NCI-H1694 (cell line): ENCODE measurements at regions not wholly inside any gene's neighbourhood (a gene's known extent, or its start where the extent isn't known, plus 50 kb on each side); places are given as distances from the start of the nearest gene placed in this dataset.
"Not testable (repeated sequence)": the region's sequence is repeated elsewhere in the genome, so short reads cannot be mapped to it uniquely, and the experiment has no call there.

Experiments used
- DNase-seq: peaks from one replicate; lab custom pipeline; 2025; lab: John Stamatoyannopoulos, UW

DNA sequence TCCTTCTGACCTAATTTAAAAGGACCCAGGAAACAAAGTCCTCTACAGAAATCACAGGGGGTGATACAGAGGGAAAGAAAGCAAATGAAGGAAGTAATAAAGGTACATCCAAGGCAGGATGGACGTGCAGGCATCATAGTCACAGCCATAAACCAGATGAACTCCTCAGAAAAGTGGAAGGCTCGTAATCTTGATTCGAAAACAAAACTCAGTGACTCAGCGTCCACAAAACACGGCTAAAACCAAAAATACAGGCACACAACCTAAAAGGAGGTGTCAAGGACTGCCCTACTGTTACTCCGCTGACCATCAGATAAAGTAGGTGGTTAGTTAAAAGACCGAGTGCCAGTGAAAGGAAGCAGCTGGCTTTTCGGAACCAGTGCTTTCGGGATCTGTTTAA is 81.5 kb downstream of the TRIM69 start:
- not testable (repeated sequence) for DNase-seq

DNA sequence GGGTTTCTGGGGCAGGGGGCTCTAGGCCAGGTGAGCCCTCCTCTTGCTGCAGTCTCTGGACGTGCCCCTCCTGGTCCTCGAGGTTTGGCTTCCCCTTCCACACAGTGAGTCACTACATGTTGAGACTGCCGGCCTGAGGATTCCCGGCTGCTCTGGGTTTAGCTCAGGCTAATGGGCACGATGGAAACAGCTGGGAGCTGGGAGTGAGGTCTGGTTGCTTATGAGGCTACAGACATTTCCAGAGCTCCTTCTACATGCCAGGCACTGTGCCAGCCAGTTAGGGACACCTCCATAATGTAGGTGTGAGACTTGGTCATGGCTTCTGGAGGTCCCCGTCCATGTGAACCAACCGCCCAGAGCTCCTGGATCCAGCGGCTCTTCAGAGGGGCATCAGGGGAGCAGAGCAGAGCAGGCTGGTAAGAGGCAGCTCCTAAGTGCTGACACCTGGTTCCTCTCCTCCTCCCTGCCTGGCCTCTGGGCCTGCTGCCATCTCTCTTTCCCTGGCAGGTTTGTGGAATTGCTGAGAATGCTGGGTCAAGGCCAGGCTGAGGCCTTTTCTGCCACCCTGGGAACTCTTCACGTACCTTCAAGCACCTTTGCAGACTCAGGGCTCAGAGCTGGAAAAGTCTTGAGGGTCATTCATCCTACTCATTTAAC is 83.1 kb downstream of the TRIM69 start:
- DNase-seq: peak; percentile 51

DNA sequence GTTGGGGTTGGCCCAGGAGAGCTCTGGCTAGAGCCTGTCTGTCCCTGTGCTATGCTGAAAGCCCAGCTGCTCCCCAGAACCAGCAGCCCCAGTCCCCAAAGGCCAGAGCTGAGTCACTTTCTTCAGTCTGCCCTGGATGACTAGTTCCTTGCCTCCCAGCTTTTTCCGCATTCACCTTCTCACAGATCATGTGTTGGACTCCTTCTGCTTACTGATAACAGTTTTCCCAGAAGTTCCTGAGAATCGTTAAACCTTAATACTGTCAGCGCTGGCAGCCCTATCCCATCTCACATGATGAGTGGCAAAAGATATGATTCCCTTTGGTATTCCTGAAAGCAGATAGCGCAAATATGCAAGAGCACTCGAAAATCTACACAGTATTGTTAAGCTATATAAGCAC is 84.2 kb downstream of the TRIM69 start:
- not testable (repeated sequence) for DNase-seq

DNA sequence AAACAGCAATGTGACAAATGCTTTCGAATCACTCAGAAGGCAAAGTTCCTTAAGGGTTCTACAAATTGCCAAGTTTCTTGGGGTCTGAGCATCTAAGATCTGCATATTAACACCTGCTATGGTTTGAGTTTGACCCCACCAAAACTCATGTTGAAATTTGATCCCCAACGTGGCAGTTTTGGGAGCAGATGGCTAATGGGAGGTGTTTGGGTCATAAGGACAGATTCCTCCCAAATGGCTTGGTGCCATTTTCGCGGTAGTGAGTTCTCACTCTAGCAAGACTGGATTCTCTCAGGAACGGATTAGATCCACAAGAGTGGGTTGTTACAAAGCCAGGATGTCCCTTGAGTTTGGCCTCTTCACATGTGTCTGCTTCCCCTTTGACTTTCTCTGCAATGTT is 84.6 kb downstream of the TRIM69 start:
- DNase-seq: peak; percentile 77

DNA sequence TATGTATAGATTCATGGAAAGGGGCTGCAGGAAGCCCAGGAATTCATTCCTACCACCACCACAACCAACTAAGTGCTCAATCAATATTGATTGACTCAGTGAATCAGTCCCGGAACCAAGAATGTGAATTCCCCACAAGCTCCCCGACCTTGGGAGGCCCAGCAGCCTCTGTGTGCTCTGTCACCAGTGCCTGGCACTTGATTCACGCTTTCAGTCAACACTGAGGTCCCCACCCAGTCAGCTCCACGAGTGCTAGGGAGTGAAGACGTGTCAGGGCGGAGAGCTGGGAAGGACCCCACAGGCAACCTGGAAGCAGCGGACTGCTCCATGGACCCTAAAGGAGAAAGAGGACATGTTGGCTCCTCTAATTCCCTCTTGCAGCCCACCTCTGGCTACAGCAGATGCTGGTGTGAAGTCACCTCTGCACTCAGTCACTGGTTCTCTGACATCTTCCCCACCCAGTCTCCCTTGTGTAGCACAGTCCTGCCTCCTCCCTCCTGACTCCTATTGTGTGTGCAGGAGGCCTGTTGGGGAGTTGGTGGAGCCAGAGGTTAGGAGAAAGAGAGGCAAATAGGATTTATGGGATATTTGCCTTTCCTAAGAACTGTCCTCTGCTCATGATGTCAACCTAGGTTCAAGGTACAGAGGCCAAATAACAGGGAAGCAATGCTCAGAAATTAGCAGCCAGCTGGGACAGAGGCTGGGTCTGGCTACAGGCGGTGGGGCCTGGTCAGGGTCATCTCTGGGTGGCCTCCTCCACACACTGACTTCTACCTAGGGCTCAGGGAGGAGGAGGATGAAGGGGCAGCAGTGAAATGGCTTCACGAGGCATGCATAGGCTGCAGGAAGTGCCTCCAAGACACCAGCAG is 88.2 kb downstream of the TRIM69 start:
- DNase-seq: not testable (repeated sequence)

DNA sequence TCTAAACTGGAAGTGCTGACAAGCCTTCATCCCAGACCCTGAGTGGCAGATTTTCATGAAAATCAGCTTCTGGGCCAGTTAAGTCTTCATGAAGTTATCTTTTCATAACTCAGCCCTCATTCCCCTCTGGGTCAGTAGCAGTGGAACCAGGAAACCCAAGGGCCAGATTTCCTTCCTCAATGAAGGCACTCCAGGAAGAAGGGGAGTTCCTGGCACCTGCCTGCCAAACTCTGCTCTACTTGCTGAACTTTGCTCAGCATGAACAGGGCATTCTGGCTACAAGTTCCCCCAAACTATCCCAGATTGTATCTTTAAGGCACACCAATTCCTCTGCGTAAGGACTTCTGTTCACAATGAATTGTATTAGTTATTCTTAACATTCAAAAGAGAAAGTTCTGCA is 90.3 kb downstream of the TRIM69 start:
- DNase-seq: not testable (repeated sequence)

DNA sequence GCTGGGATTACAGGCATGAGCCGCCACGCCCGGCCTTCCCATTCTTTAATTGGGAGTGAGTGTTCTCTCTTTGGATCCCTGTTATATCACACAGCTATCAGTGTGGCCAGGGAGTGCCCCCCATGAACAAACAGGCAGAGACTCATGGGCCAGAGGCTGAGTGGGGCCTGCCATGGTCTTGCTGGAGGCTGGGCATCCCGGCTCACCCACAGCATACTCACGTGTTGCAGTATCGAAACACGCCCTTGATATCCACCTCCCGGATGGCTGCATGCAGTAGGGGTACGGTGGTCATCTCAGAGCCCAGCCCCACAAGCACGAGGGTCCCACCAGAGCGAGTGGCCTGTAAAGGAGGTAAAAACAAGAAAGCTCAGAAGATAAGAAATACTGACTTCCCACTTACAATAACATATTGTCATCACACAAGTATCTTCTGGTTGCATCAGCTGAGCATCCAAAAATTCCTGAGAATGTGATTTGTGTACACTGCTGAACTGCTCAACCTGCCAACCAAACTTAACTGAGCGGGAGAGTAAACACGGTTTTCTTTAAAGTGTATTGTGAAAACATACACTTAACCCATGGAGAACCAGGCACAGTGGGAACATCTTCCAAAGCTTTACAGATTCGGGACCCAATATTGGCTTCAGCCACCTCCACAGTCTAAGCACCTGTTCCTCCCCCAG is 92.0 kb downstream of the TRIM69 start:
- not testable (repeated sequence) for DNase-seq

DNA sequence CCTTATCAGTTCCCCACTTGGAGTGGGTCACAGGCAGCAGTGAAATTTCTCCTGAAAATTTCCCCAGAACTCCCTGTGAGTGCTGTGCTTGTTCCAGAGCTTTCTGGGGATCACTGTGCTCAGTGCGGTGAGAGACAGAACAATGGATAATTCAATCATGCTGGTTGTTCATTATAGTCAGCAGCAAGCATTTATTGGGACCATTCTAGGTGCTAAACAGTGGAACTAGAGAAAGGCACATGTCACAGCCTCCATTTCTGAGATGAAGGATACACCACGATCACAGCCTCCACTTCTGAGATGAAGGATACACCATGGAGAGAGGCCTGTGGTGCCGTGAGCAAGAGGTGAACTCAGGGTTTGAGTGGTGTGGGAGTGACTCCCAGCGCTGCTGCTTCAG is 92.8 kb downstream of the TRIM69 start:
- not testable (repeated sequence) for DNase-seq

DNA sequence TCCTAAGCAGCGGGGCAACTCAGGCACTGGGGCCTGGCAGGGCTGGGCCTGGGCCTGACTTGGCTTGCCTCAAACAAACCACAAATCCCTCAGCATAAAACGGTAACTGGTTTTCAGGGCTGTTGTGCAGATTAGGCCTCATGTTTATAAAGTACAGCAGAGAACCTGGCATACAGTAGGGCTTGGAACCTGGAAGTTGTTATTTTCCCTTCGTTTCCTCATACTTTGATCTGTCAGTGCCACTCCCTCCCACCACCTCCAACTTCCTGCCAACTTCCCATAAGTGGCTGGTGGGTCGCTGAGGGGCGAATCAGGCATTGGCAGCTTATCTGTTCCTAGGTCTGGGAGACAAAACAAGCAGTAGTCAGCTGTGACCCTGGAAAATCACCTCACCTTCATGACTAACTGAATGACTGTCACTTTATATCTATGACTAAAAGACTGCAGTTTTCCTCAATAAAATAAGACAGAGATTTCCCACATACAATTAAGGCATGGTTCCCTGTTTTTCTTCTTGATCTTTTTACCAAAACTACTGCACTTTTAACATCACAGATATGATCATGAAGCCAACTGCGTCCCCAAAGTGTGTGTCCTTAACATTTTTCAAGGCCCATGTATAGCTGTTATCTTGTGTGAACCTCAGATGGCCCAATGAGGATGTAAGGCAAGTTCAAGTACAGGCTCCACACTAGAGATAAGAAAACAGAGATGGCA is 94.5 kb downstream of the TRIM69 start:
- DNase-seq: not testable (repeated sequence)

DNA sequence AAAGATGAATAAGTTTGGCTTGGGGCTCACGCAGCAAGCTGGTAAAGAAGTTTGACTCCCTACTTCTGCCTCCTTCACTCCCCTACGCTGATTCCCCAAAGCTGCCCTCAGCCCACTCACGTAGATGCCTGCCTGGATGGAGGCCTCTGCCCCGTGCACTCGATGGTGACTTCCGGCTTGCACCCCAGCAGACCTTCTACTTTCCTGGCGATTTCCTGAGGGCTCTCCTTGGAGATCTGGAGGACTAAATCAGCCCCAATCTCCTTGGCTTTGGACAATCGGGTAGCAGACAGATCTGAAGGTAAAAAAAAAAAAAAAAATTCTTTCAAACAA is 95.0 kb downstream of the TRIM69 start:
- DNase-seq: not testable (repeated sequence)

DNA sequence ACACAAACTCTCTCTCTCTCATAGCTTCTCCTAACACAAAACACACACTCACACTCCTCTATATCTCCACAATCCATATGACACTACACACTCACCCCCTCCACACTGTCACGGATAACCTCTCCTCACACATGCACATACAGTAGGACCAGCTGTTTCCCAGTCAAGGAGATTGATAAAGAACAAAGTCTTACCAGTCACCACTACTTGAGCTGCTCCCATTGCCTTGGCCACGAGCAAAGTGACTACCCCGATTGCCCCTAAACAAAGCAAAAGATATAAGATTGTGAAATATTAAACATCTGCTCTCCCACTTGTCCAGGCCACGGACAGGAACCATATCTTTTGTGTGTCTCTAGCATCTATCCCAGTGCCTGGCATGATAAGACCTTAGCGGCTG is 95.8 kb downstream of the TRIM69 start:
- DNase-seq: not testable (repeated sequence)

DNA sequence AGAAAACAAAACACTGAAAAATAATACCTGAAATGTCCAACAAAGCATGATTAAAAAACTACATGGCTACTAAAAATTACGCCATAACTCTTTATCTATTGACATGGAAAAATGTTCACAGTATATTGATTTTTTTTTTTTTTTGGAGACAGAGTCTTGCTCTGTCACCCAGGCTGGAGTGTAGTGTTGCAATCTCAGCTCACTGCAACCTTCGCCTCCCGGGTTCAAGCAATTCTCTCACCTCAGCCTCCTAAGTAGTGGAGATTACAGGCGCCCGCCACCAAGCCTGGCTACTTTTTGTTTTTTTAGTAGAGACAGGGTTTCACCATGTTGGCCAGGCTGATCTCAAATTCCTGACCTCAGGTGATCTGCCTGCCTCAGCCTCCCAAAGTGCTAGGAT is 96.8 kb downstream of the TRIM69 start:
- not testable (repeated sequence) for DNase-seq

DNA sequence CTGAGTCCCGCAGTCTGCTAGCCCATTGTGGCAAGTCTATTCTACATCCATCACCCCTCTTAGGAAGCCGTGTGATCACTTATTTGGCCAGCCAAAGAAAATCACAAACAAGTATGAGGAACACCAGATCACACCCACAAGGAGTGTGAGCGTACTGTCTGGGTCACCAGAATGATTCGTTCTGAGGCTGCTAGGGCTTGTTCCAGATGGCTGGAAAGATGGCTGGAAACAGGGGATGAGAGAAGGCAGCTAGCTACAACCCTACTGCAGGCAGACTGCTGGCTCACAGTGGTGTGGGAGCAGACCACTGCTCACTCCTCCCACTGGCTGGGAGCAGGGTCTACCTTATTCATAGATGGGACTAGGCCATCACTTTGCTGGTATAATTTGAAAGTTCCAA is 97.4 kb downstream of the TRIM69 start:
- not testable (repeated sequence) for DNase-seq

DNA sequence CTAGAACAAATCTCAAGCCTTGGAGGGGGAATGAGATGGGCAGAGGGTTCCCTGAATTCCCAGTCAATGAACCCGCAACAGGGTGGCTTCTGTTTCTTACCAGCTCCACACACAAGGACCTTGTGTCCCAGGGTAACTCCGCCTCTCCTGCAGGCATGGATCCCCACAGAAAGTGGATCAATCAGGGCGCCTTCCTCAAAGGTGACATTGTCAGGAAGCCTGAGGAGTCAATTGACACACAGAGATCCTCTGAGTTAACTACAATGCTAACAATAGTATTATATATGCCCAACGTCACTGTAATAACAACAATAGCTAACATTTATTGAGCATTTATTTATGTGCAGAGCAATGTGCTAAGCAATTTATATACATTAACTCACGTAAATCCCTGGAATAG is 98.8 kb downstream of the TRIM69 start:
- not testable (repeated sequence) for DNase-seq

DNA sequence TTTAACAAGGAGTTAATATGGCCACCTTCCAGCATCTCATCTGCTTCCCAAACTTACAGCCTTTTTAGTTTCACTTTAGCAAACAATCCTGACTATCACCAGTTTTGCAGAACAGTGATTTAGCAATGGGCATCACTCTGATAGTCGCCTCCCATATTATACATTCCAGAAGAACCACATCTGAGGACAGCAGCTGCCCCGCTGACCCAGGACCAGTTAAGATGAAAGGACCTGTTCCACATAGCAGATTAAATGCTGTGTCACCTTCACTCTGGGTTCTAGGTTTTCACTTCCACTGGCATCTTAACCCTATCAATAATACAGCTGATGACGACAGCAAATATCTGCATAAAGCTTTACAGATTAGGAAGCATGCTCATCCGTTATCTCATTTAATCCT is 99.8 kb downstream of the TRIM69 start:
- no peak for DNase-seq

DNA sequence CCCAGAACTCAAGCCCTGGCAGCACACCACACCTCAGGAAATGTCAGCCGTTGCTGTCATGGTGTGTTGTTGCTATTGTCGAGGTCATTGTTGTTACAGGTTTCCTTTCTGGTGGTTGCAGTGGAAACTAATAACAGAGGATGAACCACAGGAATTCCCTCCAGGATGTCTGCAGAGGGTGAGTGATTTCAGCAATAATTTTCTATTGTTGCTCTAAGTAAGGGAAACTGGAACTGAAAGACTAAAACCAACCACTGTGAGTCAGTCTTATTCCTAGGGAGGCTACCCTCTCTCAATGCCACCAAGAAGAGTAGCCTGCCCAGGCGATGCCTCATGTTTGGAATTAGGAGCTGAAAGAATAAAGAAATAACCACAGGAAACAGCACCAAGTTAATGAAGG is 102.6 kb downstream of the TRIM69 start:
- not testable (repeated sequence) for DNase-seq

DNA sequence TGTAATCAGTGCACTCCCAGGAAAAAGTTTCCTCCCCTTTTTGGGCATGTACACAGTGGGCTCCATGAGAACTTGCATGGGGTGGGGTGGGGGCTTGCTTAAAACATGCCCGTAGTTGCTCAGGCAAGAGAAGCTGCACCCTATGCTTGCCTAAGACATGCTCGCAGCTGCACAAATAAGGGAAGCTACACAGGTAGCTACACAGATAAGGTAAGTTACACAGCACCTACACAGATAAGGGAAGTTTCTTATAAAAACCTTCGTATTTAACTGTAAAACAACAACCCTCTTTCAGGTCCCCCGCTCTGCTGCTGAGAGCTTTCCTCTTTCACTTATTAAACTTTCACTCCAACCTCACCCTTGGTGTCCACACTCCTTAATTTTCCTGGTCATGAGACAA is 105.4 kb downstream of the TRIM69 start:
- not testable (repeated sequence) for DNase-seq

DNA sequence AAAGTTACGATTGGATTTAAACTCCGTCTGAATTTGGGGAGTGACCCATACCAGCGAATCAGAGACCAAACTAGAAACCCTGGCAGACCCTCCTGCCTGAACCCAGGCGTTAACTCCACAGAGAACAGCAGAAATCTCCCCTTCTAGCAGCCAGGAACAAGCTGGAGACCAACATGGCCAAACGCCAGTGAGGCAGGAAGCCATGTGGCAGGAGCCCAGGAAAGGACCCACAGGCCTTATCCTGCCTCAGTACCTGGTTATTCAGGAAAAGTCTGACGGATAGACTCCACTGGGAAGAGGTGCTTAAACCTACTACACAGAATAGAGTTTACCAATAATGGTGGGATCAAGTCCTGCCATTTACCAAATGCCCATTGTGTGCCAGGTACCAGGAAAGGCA is 106.6 kb downstream of the TRIM69 start:
- not testable (repeated sequence) for DNase-seq

DNA sequence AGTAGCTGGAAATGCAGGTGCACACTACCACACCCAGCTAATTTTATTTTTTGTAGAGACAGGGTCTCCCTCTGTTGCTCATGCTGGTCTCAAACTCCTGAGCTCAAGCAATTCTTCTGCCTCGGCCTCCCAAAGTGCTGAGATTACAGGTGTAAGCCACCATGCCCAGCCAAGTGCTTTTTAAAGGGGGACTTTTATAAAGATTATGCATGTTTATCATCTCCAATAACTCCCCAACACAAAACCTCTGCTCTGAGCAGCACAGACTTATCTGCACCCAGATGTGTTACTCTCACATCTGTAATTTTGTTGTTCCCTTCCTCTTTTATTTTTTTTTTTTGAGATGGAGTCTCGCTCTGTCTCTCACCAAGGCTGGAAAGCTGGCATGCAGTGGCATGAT is 108.6 kb downstream of the TRIM69 start:
- not testable (repeated sequence) for DNase-seq

DNA sequence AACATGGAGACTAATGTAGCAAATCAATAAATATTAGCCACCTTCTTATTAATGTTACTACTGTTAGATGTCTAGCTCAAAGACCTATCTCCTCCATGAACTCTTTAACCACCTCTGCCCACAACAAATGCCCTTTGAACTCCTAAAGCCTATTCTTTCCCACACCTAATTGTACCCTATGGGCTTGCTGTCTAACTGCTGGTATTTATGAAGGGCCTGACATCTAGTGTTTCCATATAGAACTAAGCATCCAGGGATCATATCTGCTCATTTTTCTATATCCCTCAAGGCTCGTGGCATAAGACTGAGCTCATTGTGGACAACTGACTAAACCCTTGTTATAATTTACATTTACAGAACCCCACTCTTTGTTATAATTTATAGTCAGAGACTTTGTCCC is 109.8 kb downstream of the TRIM69 start:
- DNase-seq: not testable (repeated sequence)

DNA sequence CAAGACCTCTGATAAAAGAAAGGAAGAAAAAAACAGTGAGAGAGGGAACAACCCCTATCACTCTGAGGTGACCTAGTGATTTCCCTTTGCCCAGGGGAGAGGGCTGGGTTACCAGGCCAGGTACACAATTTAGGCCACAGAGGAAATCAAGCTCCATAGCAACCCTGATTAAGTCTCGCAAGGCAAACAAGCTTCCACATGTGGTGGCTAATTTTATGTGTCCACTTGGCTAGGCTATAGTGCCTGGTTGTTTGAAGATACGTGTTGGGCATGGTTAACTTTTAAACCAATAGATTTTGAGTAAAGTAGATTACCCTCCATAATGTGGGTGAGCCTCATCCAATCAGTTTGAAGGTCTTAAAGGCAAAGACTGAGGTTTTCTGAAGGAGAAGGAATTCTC is 108.9 kb upstream of the TERB2 start:
- not testable (repeated sequence) for DNase-seq

DNA sequence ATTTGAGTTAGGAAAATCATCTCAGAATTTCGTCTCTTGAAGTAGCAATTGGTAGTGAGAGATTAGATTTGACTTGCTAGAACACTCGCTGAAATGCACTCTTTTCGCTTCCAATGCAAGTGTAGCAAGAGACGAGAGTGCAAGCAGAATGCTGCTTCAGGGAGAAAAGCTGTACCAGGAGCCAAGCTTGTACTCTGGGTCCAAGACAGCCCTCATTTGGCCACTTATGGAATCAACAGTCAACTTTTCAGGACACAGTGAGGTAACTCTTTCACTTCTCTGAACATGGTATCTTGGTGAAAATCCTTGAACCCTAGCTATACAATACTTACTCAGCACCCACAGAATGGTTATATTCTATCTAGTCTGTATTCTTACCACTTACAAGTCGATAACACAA is 107.6 kb upstream of the TERB2 start:
- DNase-seq: not testable (repeated sequence)
